Caco-2 (cell line): ENCODE measurements at regions not wholly inside any gene's neighbourhood (a gene's known extent, or its start where the extent isn't known, plus 50 kb on each side); places are given as distances from the start of the nearest gene placed in this dataset.

Experiments
- BruUV-seq: library from RNA; stranded (reverse); fragments of 400-500 nt; replicated peaks from 2 replicates; lab custom pipeline; 2021; lab: Mats Ljungman, UMichigan
- CTCF ChIA-PET: fragments of 300-600 bp; sonication (Branson Sonifier 250); formaldehyde crosslinking; loops from one replicate; lab custom pipeline; 2022; ENCODE audit warnings: antibody characterized with exemption; lab: Charles Lee
- POLR2A ChIA-PET: fragments of 300-600 bp; sonication (Branson Sonifier 250); formaldehyde crosslinking; loops from one replicate; lab custom pipeline; 2022; ENCODE audit warnings: antibody characterized with exemption; lab: Charles Lee
- DNase-seq, 2 experiments: peaks; one replicate each; pipeline versions ENCODE4 v3.0.0 to v3.0.0-alpha.2; 2020 to 2022
- H3K27me3 ChIP-seq: replicated peaks from 2 replicates; pipeline ENCODE4 v1.6.0; 2011; ENCODE audit warnings: low read length; ENCODE audit not compliant: control insufficient read depth, insufficient read depth
- H3K36me3 ChIP-seq: 2 replicates; pipeline ENCODE4 v1.5.1; 2011; ENCODE audit warnings: low read length; ENCODE audit not compliant: control insufficient read depth, insufficient read depth
- H3K4me1 ChIP-seq: fragments of 250-450 bp; sonication (Bioruptor Pico); 2 replicates; pipeline ENCODE4 v1.5.1; 2020; ENCODE audit warnings: mild to moderate bottlenecking
- H3K4me3 ChIP-seq: 2 replicates; pipeline ENCODE4 v1.5.1; 2011; ENCODE audit warnings: low read depth, mild to moderate bottlenecking, control low read depth, low read length
- H3K9me3 ChIP-seq: fragments of 250-450 bp; sonication (Bioruptor Pico); 2 replicates; pipeline ENCODE4 v1.5.1; 2020; ENCODE audit warnings: mild to moderate bottlenecking, moderate library complexity
- H3K27ac Mint-ChIP-seq: one replicate; pipeline ENCODE4 v1.8.0; 2022; ENCODE audit warnings: mixed read lengths; ENCODE audit not compliant: unreplicated experiment
- H3K27me3 Mint-ChIP-seq: one replicate; pipeline ENCODE4 v1.8.0; 2022; ENCODE audit warnings: mixed read lengths; ENCODE audit not compliant: insufficient read depth, unreplicated experiment
- H3K36me3 Mint-ChIP-seq: one replicate; pipeline ENCODE4 v1.8.0; 2022; ENCODE audit warnings: mild to moderate bottlenecking, mixed read lengths; ENCODE audit not compliant: insufficient read depth, unreplicated experiment
- H3K4me1 Mint-ChIP-seq: one replicate; pipeline ENCODE4 v1.8.0; 2022; ENCODE audit warnings: low read depth, mixed read lengths; ENCODE audit not compliant: unreplicated experiment
- H3K4me3 Mint-ChIP-seq: one replicate; pipeline ENCODE4 v1.8.0; 2022; ENCODE audit warnings: mild to moderate bottlenecking, moderate library complexity, mixed read lengths; ENCODE audit not compliant: unreplicated experiment
- H3K9me3 Mint-ChIP-seq: one replicate; pipeline ENCODE4 v1.8.0; 2022; ENCODE audit warnings: mixed read lengths; ENCODE audit not compliant: unreplicated experiment
- CTCF ChIP-seq, 2 experiments: fragments of 200-600 bp in 1 of 2; IDR thresholded peaks; 1 replicate in 1 of 2; 2 replicates in 1 of 2; pipeline versions ENCODE4 v1.5.1 to v1.8.0; 2011 to 2022; ENCODE audit warnings: antibody characterized with exemption in 1 of 2, control low read depth in 1 of 2, inconsistent platforms in 1 of 2, low read depth in 1 of 2, low read length in 1 of 2, mild to moderate bottlenecking in 1 of 2, moderate library complexity in 1 of 2; ENCODE audit not compliant: insufficient read depth in 1 of 2, severe bottlenecking in 1 of 2, unreplicated experiment in 1 of 2
- intact Hi-C: fragments of 100-400 bp; cut with micrococcal nuclease; formaldehyde crosslinking; loops from one replicate; pipeline ENCODE4 v1.10.0; 2022; ENCODE audit not compliant: unreplicated experiment

GRCh38 chr1:76013206-76013581, 61.4 kb upstream of the ST6GALNAC3 start:
- intact Hi-C loops, result no loop called here
- Mint-ChIP-seq H3K36me3 (no peaks in the 10 kb centered on the region), H3K4me1 (peaks cover 8% of the 10 kb centered on the region), H3K27ac (no peak overlapping the region), H3K27me3 (no peaks in the 10 kb centered on the region), H3K9me3 (peaks cover 11% of the 10 kb centered on the region), H3K4me3 (no peak overlapping the region)
- Histone ChIP-seq H3K4me1 (no peaks in the 10 kb centered on the region), H3K27me3 (no peaks in the 10 kb centered on the region), H3K36me3 (no peaks in the 10 kb centered on the region), H3K4me3 (no peak overlapping the region), H3K9me3 (no peaks in the 10 kb centered on the region)
- BruUV-seq, result no TSS peak
- no peak for TF ChIP-seq CTCF (IDR thresholded peaks at IDR 0.05; ENCODE audit: insufficient read depth in 1 of 2, low read depth in 1 of 2, low read length in 1 of 2, severe bottlenecking in 1 of 2, unreplicated experiment in 1 of 2)
- ChIA-PET CTCF (no interaction called here), POLR2A (no interaction called here)
- DNase-seq, result no peak

GRCh38 chr1:76015478-76016103, 59.0 kb upstream of the ST6GALNAC3 start:
- H3K27me3 Mint-ChIP-seq, result no peaks in the 10 kb centered on the region
- ChIA-PET CTCF (no interaction called here), POLR2A (no interaction called here)
- no peaks in the 10 kb centered on the region for H3K9me3 ChIP-seq
- no peak overlapping the region for H3K27ac Mint-ChIP-seq
- no peaks in the 10 kb centered on the region for H3K36me3 ChIP-seq
- H3K4me3 Mint-ChIP-seq, result no peak overlapping the region
- H3K9me3 Mint-ChIP-seq, result no peaks in the 10 kb centered on the region
- no peak overlapping the region for H3K4me3 ChIP-seq
- no peak for TF ChIP-seq CTCF (IDR thresholded peaks at IDR 0.05; ENCODE audit: insufficient read depth in 1 of 2, low read depth in 1 of 2, low read length in 1 of 2, severe bottlenecking in 1 of 2, unreplicated experiment in 1 of 2)
- intact Hi-C loops, result no loop called here
- no peak for DNase-seq
- H3K4me1 ChIP-seq, result no peaks in the 10 kb centered on the region
- no peaks in the 10 kb centered on the region for H3K36me3 Mint-ChIP-seq
- no peaks in the 10 kb centered on the region for H3K4me1 Mint-ChIP-seq
- BruUV-seq, result no TSS peak
- H3K27me3 ChIP-seq, result no peaks in the 10 kb centered on the region

GRCh38 chr1:76018045-76018444, 56.5 kb upstream of the ST6GALNAC3 start:
- Mint-ChIP-seq H3K27me3 (no peaks in the 10 kb centered on the region), H3K4me1 (no peaks in the 10 kb centered on the region), H3K36me3 (no peaks in the 10 kb centered on the region), H3K27ac (no peak overlapping the region), H3K4me3 (no peak overlapping the region), H3K9me3 (no peaks in the 10 kb centered on the region)
- ChIA-PET CTCF (no interaction called here), POLR2A (no interaction called here)
- DNase-seq, result no peak
- no peak overlapping the region for H3K4me3 ChIP-seq
- no peaks in the 10 kb centered on the region for H3K36me3 ChIP-seq
- no peaks in the 10 kb centered on the region for H3K27me3 ChIP-seq
- no TSS peak for BruUV-seq
- intact Hi-C loops, result no loop called here
- H3K4me1 ChIP-seq, result no peaks in the 10 kb centered on the region
- no peaks in the 10 kb centered on the region for H3K9me3 ChIP-seq
- TF ChIP-seq CTCF (IDR thresholded peaks at IDR 0.05; ENCODE audit: insufficient read depth in 1 of 2, low read depth in 1 of 2, low read length in 1 of 2, severe bottlenecking in 1 of 2, unreplicated experiment in 1 of 2), result no peak
